Endothelial cell of umbilical vein (primary cell): ENCODE measurements at regions not wholly inside any gene's neighbourhood (a gene's known extent, or its start where the extent isn't known, plus 50 kb on each side); places are given as distances from the start of the nearest gene placed in this dataset.

Source experiments
- EZH2 ChIP-seq: IDR thresholded peaks from 2 replicates; pipeline ENCODE4 v1.6.1; 2012; ENCODE audit warnings: borderline replicate concordance, low read depth, mild to moderate bottlenecking, moderate library complexity, low read length, inconsistent platforms; ENCODE audit not compliant: severe bottlenecking
- GATA2 ChIP-seq: IDR thresholded peaks from 2 replicates; pipeline ENCODE4 v1.7.0; 2011; ENCODE audit warnings: low read depth, mild to moderate bottlenecking, moderate library complexity, mixed read lengths, low read length; ENCODE audit not compliant: insufficient read length, insufficient read depth
- JUN ChIP-seq: IDR thresholded peaks from 2 replicates; pipeline ENCODE4 v1.6.1; 2011; ENCODE audit warnings: borderline replicate concordance, low read depth; ENCODE audit not compliant: insufficient read length, insufficient read depth
- POLR2A ChIP-seq: IDR thresholded peaks from 2 replicates; pipeline ENCODE4 v1.6.1; 2012; ENCODE audit warnings: low read depth, mild to moderate bottlenecking, control low read depth, low read length
- POLR2AphosphoS5 ChIP-seq: IDR thresholded peaks from 2 replicates; pipeline ENCODE4 v1.6.1; 2012; ENCODE audit warnings: low read depth, mild to moderate bottlenecking, control low read depth, low read length, moderate library complexity; ENCODE audit not compliant: insufficient read depth
- TF ChIP-seq, protein P1 (sequence below), 2 donors: IDR thresholded peaks; 1 replicate in 1 of 2; 2 replicates in 1 of 2; pipeline ENCODE4 v1.5.1; 2011; ENCODE audit warnings: low read length in 2 of 2, mild to moderate bottlenecking in 2 of 2, moderate library complexity in 2 of 2, control low read depth in 1 of 2, inconsistent platforms in 1 of 2, low read depth in 1 of 2; ENCODE audit not compliant: insufficient read depth in 1 of 2; ENCODE audit errors: extremely low read depth in 1 of 2

DNA sequence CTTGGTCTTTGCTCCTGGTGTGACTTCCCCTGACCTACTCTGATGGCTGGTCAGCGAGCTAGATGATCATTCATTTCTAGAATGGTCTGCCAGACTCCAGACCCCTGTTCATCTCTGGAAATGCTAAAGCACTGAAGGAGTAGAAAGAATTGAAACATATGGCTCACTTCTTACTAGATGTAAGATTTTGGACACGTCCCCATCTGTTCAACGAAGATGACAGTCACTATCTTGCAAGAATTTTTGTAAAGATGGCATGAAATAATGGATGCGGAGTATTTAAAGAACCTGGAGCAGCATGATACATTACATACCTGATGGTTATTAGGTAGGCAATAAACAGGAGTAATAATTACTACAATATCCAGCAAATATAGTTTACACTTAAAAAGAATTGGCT, 252.7 kb upstream of the SDK2 start:
- TF ChIP-seq, protein P1, sequence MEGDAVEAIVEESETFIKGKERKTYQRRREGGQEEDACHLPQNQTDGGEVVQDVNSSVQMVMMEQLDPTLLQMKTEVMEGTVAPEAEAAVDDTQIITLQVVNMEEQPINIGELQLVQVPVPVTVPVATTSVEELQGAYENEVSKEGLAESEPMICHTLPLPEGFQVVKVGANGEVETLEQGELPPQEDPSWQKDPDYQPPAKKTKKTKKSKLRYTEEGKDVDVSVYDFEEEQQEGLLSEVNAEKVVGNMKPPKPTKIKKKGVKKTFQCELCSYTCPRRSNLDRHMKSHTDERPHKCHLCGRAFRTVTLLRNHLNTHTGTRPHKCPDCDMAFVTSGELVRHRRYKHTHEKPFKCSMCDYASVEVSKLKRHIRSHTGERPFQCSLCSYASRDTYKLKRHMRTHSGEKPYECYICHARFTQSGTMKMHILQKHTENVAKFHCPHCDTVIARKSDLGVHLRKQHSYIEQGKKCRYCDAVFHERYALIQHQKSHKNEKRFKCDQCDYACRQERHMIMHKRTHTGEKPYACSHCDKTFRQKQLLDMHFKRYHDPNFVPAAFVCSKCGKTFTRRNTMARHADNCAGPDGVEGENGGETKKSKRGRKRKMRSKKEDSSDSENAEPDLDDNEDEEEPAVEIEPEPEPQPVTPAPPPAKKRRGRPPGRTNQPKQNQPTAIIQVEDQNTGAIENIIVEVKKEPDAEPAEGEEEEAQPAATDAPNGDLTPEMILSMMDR (IDR thresholded peaks at IDR 0.05; ENCODE audit: extremely low read depth in 1 of 2, insufficient read depth in 1 of 2, low read depth in 1 of 2, low read length in 2 of 2) = no peak
- no peak for TF ChIP-seq JUN
- no peak for TF ChIP-seq POLR2A
- TF ChIP-seq POLR2AphosphoS5 = no peak
- no peak for TF ChIP-seq GATA2
- no peak for TF ChIP-seq EZH2
